ENCODE measurements at regions not wholly inside any gene's neighbourhood (a gene's known extent, or its start where the extent isn't known, plus 50 kb on each side); places are given as distances from the start of the nearest gene placed in this dataset.
"Not testable (repeated sequence)": the region's sequence is repeated elsewhere in the genome, so short reads cannot be mapped to it uniquely, and the experiment has no call there.

DNA sequence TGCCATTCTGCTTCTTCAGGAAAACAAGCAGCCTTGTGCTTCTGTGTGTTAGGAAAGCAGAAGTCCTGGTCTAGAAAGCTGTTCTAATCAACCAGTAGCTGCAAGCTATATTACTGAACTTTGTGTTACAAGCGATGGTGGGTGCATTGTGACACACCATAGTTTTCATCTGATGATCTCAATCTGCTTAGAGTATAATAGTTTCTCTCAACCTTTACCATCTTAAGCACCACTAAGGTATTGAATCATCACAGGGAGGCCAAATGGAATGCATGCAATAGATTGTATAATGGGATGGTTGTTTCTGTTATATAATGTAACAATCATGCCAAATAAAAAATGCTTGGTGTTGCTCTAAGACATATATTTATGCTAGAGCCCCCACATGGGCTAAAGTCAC is 771.7 kb downstream of the NOVA1 start:
- TF ChIP-seq POLR2AphosphoS5 (IDR thresholded peaks at IDR 0.05; ENCODE audit: low read depth): no peak
- TF ChIP-seq GABPA (IDR thresholded peaks at IDR 0.05; ENCODE audit: low read depth): no peak
- TF ChIP-seq SPI1 (IDR thresholded peaks at IDR 0.05; ENCODE audit: borderline replicate concordance, low read depth): no peak
- Histone ChIP-seq H3K27me3 (ENCODE audit: insufficient read depth, poor library complexity, severe bottlenecking) (no peaks in the 10 kb centered on the region), H3K4me3 (replicated peaks; ENCODE audit: insufficient read depth, low read length) (no peak overlapping the region), H3K27ac (replicated peaks) (no peak overlapping the region)
- DNase-seq (ENCODE audit: low read depth in 1 of 2, low spot score in 1 of 2): no peak

DNA sequence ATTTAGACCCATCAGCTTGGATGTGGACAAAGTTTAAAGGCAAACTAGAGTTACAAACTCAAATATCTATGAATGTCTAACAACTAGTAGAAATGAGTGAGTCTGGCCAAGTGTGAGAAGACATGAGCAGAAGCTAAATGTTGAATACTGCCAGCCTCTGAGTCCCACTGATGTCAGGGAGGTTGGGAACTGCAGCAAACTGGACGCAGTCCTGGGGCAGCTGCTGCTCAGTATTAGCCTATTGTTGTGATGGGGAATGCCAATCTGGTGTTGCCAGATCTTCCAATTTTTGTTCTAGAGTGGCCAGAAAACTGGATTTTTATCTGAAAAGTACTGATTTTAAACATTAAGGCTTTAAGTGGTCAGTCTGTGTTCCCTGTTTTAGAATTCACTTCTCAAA is 770.4 kb upstream of the STXBP6 start:
- TF ChIP-seq, protein P1, sequence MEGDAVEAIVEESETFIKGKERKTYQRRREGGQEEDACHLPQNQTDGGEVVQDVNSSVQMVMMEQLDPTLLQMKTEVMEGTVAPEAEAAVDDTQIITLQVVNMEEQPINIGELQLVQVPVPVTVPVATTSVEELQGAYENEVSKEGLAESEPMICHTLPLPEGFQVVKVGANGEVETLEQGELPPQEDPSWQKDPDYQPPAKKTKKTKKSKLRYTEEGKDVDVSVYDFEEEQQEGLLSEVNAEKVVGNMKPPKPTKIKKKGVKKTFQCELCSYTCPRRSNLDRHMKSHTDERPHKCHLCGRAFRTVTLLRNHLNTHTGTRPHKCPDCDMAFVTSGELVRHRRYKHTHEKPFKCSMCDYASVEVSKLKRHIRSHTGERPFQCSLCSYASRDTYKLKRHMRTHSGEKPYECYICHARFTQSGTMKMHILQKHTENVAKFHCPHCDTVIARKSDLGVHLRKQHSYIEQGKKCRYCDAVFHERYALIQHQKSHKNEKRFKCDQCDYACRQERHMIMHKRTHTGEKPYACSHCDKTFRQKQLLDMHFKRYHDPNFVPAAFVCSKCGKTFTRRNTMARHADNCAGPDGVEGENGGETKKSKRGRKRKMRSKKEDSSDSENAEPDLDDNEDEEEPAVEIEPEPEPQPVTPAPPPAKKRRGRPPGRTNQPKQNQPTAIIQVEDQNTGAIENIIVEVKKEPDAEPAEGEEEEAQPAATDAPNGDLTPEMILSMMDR (IDR thresholded peaks at IDR 0.05; ENCODE audit: insufficient read depth, low read length): no peak
- TF ChIP-seq GABPA (IDR thresholded peaks at IDR 0.05; ENCODE audit: low read depth): no peak
- no peak for TF ChIP-seq SPI1 (IDR thresholded peaks at IDR 0.05; ENCODE audit: borderline replicate concordance, low read depth)
- TF ChIP-seq, protein P2, sequence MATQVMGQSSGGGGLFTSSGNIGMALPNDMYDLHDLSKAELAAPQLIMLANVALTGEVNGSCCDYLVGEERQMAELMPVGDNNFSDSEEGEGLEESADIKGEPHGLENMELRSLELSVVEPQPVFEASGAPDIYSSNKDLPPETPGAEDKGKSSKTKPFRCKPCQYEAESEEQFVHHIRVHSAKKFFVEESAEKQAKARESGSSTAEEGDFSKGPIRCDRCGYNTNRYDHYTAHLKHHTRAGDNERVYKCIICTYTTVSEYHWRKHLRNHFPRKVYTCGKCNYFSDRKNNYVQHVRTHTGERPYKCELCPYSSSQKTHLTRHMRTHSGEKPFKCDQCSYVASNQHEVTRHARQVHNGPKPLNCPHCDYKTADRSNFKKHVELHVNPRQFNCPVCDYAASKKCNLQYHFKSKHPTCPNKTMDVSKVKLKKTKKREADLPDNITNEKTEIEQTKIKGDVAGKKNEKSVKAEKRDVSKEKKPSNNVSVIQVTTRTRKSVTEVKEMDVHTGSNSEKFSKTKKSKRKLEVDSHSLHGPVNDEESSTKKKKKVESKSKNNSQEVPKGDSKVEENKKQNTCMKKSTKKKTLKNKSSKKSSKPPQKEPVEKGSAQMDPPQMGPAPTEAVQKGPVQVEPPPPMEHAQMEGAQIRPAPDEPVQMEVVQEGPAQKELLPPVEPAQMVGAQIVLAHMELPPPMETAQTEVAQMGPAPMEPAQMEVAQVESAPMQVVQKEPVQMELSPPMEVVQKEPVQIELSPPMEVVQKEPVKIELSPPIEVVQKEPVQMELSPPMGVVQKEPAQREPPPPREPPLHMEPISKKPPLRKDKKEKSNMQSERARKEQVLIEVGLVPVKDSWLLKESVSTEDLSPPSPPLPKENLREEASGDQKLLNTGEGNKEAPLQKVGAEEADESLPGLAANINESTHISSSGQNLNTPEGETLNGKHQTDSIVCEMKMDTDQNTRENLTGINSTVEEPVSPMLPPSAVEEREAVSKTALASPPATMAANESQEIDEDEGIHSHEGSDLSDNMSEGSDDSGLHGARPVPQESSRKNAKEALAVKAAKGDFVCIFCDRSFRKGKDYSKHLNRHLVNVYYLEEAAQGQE (IDR thresholded peaks at IDR 0.05; ENCODE audit: insufficient replicate concordance, low read depth): no peak
- no peak for TF ChIP-seq POLR2AphosphoS5 (IDR thresholded peaks at IDR 0.05; ENCODE audit: low read depth)
- no peak for DNase-seq (ENCODE audit: low read depth in 1 of 2, low spot score in 1 of 2)
- no peak overlapping the region for H3K27ac ChIP-seq (replicated peaks)
- no peaks in the 10 kb centered on the region for H3K27me3 ChIP-seq (ENCODE audit: insufficient read depth, poor library complexity, severe bottlenecking)
- no peak overlapping the region for H3K4me3 ChIP-seq (replicated peaks; ENCODE audit: insufficient read depth, low read length)

DNA sequence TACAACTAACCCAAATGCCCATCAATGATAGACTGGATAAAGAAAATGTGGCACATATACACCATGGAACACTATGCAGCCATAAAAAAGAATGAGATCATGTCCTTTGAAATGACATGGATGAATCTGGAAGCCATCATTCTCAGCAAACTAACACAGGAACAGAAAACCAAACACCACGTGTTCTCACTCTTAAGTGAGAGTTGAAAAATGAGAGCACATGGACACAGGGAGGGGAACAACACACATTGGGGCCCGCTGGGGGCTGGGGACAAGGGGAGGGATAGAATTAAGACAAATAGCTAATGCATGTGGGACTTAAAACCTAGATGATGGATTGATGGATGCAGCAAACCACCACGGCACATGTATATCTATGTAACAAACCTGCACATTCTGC is 764.7 kb upstream of the STXBP6 start:
- H3K4me3 ChIP-seq (replicated peaks; ENCODE audit: insufficient read depth, low read length); H3K27ac ChIP-seq (replicated peaks); DNase-seq (ENCODE audit: low read depth in 1 of 2, low spot score in 1 of 2); H3K27me3 ChIP-seq (ENCODE audit: insufficient read depth, poor library complexity, severe bottlenecking): not testable (repeated sequence)

DNA sequence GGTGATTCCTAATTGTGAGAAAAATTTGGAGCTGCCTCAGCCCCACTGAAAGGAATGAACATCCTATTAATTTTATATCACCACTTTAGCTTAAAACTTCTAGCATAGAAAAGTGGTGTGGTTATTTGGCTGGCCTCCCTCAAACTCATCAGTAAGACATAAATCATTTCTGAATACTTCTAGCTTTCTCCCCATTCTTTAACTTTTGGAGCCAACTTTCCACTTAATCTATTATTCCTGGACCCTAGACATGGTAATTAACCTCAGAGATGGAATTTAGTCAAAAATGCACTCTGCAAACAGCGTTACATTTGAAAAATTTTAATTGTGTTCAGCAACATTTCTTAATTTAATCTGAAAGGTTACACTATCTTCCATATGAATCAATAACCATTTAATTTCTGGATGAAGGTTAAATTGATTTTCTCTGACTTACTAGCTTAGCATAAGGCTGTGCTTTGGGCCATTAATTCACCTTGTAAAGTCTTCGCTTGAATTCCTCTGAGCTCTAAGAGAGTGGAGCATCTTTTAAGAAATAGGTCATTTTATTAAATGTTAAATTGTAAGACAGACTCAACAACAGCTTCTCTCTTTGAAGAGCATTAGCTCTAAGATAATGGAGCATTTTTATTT is 753.6 kb upstream of the STXBP6 start:
- Histone ChIP-seq H3K27me3 (ENCODE audit: insufficient read depth, poor library complexity, severe bottlenecking) (no peaks in the 10 kb centered on the region), H3K4me3 (replicated peaks; ENCODE audit: insufficient read depth, low read length) (no peak overlapping the region), H3K27ac (replicated peaks) (no peak overlapping the region)
- DNase-seq (ENCODE audit: low read depth in 1 of 2, low spot score in 1 of 2): no peak
- no peak for TF ChIP-seq SPI1 (IDR thresholded peaks at IDR 0.05; ENCODE audit: borderline replicate concordance, low read depth)
- TF ChIP-seq, protein P2 (IDR thresholded peaks at IDR 0.05; ENCODE audit: insufficient replicate concordance, low read depth): no peak
- TF ChIP-seq, protein P1 (IDR thresholded peaks at IDR 0.05; ENCODE audit: insufficient read depth, low read length): no peak
- no peak for TF ChIP-seq GABPA (IDR thresholded peaks at IDR 0.05; ENCODE audit: low read depth)
- no peak for TF ChIP-seq POLR2AphosphoS5 (IDR thresholded peaks at IDR 0.05; ENCODE audit: low read depth)

DNA sequence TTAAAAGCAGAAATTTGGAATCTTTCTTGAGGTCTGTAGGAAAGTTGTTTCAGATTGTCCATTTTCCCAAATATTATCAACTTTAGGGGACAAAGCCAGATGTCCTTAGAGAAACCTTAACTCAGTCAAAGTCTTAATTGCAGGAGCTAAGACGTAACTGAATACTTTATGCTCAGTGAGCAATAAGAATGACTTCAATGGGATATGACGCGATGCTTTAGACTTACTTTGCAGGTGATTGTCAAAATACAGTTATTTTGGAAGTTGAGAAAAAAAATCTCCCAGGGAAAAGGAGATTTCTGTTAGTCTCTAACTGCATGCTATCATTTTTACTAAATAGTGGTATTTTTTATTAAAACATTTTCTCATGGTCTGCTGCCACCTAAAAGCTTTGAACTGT is 750.9 kb upstream of the STXBP6 start:
- Histone ChIP-seq H3K27me3 (ENCODE audit: insufficient read depth, poor library complexity, severe bottlenecking) (no peaks in the 10 kb centered on the region), H3K4me3 (replicated peaks; ENCODE audit: insufficient read depth, low read length) (no peak overlapping the region), H3K27ac (replicated peaks) (no peak overlapping the region)
- DNase-seq (ENCODE audit: low read depth in 1 of 2, low spot score in 1 of 2): no peak
- TF ChIP-seq POLR2AphosphoS5 (IDR thresholded peaks at IDR 0.05; ENCODE audit: low read depth) (no peak), GABPA (IDR thresholded peaks at IDR 0.05; ENCODE audit: low read depth) (no peak)
- TF ChIP-seq, protein P2 (IDR thresholded peaks at IDR 0.05; ENCODE audit: insufficient replicate concordance, low read depth): no peak
- TF ChIP-seq, protein P1 (IDR thresholded peaks at IDR 0.05; ENCODE audit: insufficient read depth, low read length): no peak
